Superior temporal gyrus (tissue), 1 donor: ENCODE measurements at regions not wholly inside any gene's neighbourhood (a gene's known extent, or its start where the extent isn't known, plus 50 kb on each side); places are given as distances from the start of the nearest gene placed in this dataset.
"Not testable (repeated sequence)": the region's sequence is repeated elsewhere in the genome, so short reads cannot be mapped to it uniquely, and the experiment has no call there.

Experiments
- DNase-seq: peaks from one replicate; pipeline ENCODE4 v3.0.0-alpha.2; 2016; ENCODE audit errors: extremely low spot score

GRCh38 chr5:75948438-75948837 is 134.7 kb upstream of the SV2C start:
- DNase-seq, result no peak

GRCh38 chr5:75940418-75940817 is 142.8 kb upstream of the SV2C start:
- no peak for DNase-seq

GRCh38 chr5:75935572-75935971 is 147.6 kb upstream of the SV2C start:
- DNase-seq, result no peak

GRCh38 chr5:75933489-75933888 is 149.7 kb upstream of the SV2C start:
- DNase-seq, result no peak

- no peak for DNase-seq
Measured at GRCh38 chr5:75931175-75931574, 152.0 kb upstream of the SV2C start.

GRCh38 chr5:75928992-75929391 is 154.2 kb upstream of the SV2C start:
- no peak for DNase-seq

- DNase-seq, result no peak
Measured at GRCh38 chr5:75922480-75922879, 160.7 kb upstream of the SV2C start.

GRCh38 chr5:75921011-75921410 is 162.2 kb upstream of the SV2C start:
- DNase-seq, result no peak

GRCh38 chr5:75916144-75916543 is 167.0 kb upstream of the SV2C start:
- no peak for DNase-seq

- DNase-seq, result no peak
Measured at GRCh38 chr5:75909223-75909622, 174.0 kb upstream of the SV2C start.

GRCh38 chr5:75907651-75908050 is 175.5 kb upstream of the SV2C start:
- DNase-seq, result no peak

GRCh38 chr5:75894482-75894881 is 177.2 kb upstream of the POC5 start:
- DNase-seq, result no peak

GRCh38 chr5:75891736-75892135 is 174.5 kb upstream of the POC5 start:
- DNase-seq, result no peak

GRCh38 chr5:75891020-75891419 is 173.8 kb upstream of the POC5 start:
- DNase-seq, result no peak

GRCh38 chr5:75890546-75890945 is 173.3 kb upstream of the POC5 start:
- no peak for DNase-seq

GRCh38 chr5:75886706-75887105 is 169.5 kb upstream of the POC5 start:
- no peak for DNase-seq

GRCh38 chr5:75885849-75886596 is 168.8 kb upstream of the POC5 start:
- DNase-seq, result no peak

GRCh38 chr5:75885321-75885720 is 168.1 kb upstream of the POC5 start:
- DNase-seq, result no peak

- DNase-seq, result no peak
Measured at GRCh38 chr5:75869891-75870290, 152.7 kb upstream of the POC5 start.

- DNase-seq, result no peak
Measured at GRCh38 chr5:75862872-75863271, 145.6 kb upstream of the POC5 start.

- DNase-seq, result not testable (repeated sequence)
Measured at GRCh38 chr5:75859621-75860020, 142.4 kb upstream of the POC5 start.

- DNase-seq, result no peak
Measured at GRCh38 chr5:75856056-75856455, 138.8 kb upstream of the POC5 start.

GRCh38 chr5:75848077-75848476 is 130.8 kb upstream of the POC5 start:
- no peak for DNase-seq

- no peak for DNase-seq
Measured at GRCh38 chr5:75847561-75848021, 130.4 kb upstream of the POC5 start.
